B cell (primary cell): ENCODE measurements at regions not wholly inside any gene's neighbourhood (a gene's known extent, or its start where the extent isn't known, plus 50 kb on each side); places are given as distances from the start of the nearest gene placed in this dataset.

ENCODE experiments used
- CTCF ChIP-seq: fragments of 200-600 bp; IDR thresholded peaks from one replicate; pipeline ENCODE4 v1.8.0; 2022; ENCODE audit warnings: antibody characterized with exemption, mild to moderate bottlenecking
- EZH2 ChIP-seq: IDR thresholded peaks from 2 replicates; pipeline ENCODE4 v1.6.1; 2012; ENCODE audit warnings: borderline replicate concordance, low read depth, mild to moderate bottlenecking, moderate library complexity, low read length; ENCODE audit not compliant: insufficient read depth, poor library complexity, severe bottlenecking

GRCh38 chr1:118370861-118371260, 185.8 kb upstream of the SPAG17 start:
- TF ChIP-seq CTCF = no peak
- no peak for TF ChIP-seq EZH2
